HG03139 (cell line): ENCODE measurements at regions not wholly inside any gene's neighbourhood (a gene's known extent, or its start where the extent isn't known, plus 50 kb on each side); places are given as distances from the start of the nearest gene placed in this dataset.

ENCODE experiments used
- ATAC-seq: cut with Tn5 transposase; IDR thresholded peaks from one replicate; pipeline ENCODE4 v1.9.1; 2021; ENCODE audit not compliant: unreplicated experiment

- no peak for ATAC-seq
Observed at GRCh38 chr12:25058012-25058411, 109.1 kb upstream of the BCAT1 start.

- ATAC-seq = no peak
Observed at GRCh38 chr12:25056486-25057130, 107.7 kb upstream of the BCAT1 start.

- no peak for ATAC-seq
Observed at GRCh38 chr12:25056011-25056410, 107.1 kb upstream of the BCAT1 start.

- no peak for ATAC-seq
Observed at GRCh38 chr12:25054783-25055144, 105.9 kb upstream of the BCAT1 start.

- ATAC-seq = no peak
Observed at GRCh38 chr12:25054076-25054782, 105.3 kb upstream of the BCAT1 start.

- no peak for ATAC-seq
Observed at GRCh38 chr12:25052914-25053211, 104.0 kb upstream of the BCAT1 start.

GRCh38 chr12:25052196-25052913 lies 103.5 kb upstream of the BCAT1 start:
- ATAC-seq = peak; percentile 66

- ATAC-seq = peak; percentile 59
Observed at GRCh38 chr12:25051656-25052195, 102.8 kb upstream of the BCAT1 start.

GRCh38 chr12:25051171-25051570 lies 102.3 kb upstream of the BCAT1 start:
- ATAC-seq = no peak

- ATAC-seq = no peak
Observed at GRCh38 chr12:25045869-25046268, 97.0 kb upstream of the BCAT1 start.

- ATAC-seq = peak; percentile 61
Observed at GRCh38 chr12:25041006-25041741, 92.3 kb upstream of the BCAT1 start.

GRCh38 chr12:25040593-25040992 lies 91.7 kb upstream of the BCAT1 start:
- no peak for ATAC-seq

- ATAC-seq = no peak
Observed at GRCh38 chr12:25034676-25035075, 85.8 kb upstream of the BCAT1 start.

- ATAC-seq = no peak
Observed at GRCh38 chr12:25025951-25026490, 77.1 kb upstream of the BCAT1 start.

- no peak for ATAC-seq
Observed at GRCh38 chr12:25025260-25025659, 76.4 kb upstream of the BCAT1 start.

- no peak for ATAC-seq
Observed at GRCh38 chr12:25023808-25024207, 74.9 kb upstream of the BCAT1 start.

GRCh38 chr12:25020621-25021243 lies 71.8 kb upstream of the BCAT1 start:
- ATAC-seq = peak; percentile 75

GRCh38 chr12:25018146-25018545 lies 69.2 kb upstream of the BCAT1 start:
- ATAC-seq = no peak

- no peak for ATAC-seq
Observed at GRCh38 chr12:25017336-25017735, 68.4 kb upstream of the BCAT1 start.

GRCh38 chr12:25014961-25015360 lies 66.1 kb upstream of the BCAT1 start:
- ATAC-seq = no peak

- no peak for ATAC-seq
Observed at GRCh38 chr12:25013061-25013460, 64.2 kb upstream of the BCAT1 start.
